CD4-positive, alpha-beta T cell treated with Interleukin-15 for 4 hours (primary cell): ENCODE measurements at regions not wholly inside any gene's neighbourhood (a gene's known extent, or its start where the extent isn't known, plus 50 kb on each side); places are given as distances from the start of the nearest gene placed in this dataset.

Source experiments
- DNase-seq: peaks from one replicate; pipeline ENCODE4 v3.0.0-alpha.2; 2020; ENCODE audit warnings: low spot score

DNA sequence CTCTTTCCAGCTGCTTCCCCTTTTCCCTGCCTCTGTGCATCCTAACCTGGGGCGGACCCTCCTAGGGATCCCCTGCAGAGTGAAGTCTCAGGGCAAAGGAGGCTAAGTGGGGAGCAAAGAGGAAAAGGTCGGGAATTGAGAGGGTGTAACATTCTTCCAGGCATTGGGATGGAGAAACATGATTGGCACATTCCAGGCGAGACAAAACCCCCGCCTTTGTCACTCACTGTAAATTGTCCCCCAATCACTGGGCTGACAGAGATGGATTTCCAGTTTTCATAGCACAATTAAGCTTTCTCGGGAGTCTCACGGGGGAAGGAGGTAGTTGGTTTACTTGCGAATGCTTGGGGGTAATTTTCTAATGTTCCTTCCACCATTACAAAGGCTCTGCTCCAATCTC is 74.9 kb downstream of the MIAT start:
- DNase-seq, result no peak

DNA sequence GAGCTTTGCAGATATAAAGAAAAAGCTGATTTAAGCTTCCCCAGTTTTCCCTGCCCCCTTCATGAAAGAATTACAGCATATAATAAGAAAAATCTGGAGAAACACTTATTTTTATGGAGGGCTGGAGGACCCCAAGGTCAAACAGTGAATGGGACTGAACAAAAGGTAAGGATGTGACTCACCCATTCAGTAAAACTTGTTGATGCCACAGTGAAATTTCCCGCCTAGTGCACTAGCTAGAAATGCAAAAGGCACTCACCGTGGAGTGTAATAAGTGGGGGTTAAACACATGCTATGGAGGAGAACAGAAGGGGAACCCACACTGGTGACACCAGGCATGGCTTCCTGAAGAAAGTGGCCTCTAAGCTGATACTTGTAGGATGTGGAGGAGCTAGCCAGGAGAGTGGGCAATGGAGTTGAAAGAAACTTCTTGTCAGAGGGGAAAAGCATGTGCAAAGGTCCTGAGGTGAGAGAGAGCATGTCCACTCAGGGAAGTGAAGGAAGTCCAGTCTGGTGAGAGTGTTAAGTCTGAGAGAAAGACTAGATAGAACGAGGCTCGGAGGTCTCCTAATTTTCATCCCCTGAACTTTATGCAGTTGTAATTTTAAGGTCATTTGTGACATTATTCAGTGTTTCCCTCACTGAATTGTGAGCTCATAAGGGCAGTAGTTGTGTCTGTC is 77.1 kb downstream of the MIAT start:
- no peak for DNase-seq

DNA sequence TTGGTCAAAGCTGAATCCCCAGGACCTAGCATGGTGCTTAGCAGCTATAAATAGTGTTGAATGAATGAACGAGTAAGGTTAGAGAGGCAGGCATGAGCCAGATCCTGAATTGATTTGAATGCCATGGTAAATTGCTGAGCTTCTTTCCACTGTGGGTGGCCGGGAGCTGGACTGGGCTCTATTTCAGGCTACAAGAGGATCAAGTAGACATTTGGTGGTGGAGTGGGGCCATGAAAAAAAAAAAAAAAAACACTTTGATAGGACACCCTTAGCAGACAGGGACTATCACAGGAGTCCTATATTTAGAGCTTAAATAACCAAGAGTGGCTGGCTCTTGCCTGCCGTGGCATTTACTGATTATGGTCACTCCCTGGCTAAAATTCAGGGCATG is 77.6 kb downstream of the MIAT start:
- no peak for DNase-seq

DNA sequence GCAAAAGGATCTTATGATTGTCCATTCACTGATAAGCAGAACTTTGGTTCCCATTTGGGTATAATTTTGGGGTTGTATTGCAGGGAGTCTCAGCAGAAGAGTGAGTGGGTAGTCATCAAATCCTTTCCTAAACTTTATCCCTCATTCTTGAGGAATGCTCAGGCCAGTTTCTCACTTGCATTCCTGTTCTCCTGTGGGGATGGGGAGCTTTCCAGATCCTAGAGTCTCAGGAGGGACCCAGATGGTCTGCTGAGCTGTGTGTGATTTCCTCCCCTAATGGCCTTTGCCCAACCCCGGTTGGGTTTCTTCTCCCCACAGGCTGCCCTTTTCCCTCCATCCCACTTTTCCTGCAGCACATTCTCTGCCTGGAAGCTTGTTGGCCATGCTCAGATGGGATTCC is 79.9 kb downstream of the MIAT start:
- no peak for DNase-seq

DNA sequence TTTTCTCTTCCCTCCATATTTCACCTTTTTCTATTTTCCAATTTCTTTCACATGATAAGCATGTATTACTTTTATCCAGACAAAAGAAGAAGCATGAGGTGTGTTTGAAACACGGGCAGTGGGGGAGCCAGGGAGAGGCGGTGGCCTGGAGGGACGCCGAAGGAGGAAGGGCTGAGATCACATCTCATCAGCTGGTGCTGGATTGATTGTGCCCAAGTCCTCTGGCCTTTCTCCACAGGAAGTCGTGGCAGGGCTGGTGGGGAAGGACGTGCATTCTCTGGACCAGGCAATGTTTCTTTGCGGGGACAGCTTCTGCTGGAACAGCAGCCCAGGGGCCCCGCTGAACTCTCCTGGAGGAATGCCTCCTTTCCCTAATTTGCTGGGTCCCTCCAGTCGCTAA is 82.9 kb downstream of the MIAT start:
- no peak for DNase-seq

DNA sequence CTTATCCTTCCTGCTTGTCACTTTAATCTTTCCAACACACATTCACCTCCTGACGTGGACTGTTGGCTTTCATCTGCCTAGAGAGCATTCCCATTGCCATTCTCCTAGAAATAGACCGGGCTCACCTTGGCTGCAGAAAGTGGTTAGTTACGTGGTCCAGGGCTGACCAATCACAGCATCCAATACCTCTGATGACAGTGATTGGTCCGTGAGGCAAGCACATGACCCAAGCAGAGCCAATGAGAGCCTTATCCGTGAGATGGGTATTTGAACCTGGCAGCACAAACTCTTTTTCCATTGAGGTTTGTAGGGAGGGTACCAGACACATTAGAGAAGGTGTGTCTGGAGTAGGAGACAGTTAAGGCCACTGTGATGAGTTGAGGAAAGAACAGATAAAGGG is 85.8 kb downstream of the MIAT start:
- DNase-seq, result no peak

DNA sequence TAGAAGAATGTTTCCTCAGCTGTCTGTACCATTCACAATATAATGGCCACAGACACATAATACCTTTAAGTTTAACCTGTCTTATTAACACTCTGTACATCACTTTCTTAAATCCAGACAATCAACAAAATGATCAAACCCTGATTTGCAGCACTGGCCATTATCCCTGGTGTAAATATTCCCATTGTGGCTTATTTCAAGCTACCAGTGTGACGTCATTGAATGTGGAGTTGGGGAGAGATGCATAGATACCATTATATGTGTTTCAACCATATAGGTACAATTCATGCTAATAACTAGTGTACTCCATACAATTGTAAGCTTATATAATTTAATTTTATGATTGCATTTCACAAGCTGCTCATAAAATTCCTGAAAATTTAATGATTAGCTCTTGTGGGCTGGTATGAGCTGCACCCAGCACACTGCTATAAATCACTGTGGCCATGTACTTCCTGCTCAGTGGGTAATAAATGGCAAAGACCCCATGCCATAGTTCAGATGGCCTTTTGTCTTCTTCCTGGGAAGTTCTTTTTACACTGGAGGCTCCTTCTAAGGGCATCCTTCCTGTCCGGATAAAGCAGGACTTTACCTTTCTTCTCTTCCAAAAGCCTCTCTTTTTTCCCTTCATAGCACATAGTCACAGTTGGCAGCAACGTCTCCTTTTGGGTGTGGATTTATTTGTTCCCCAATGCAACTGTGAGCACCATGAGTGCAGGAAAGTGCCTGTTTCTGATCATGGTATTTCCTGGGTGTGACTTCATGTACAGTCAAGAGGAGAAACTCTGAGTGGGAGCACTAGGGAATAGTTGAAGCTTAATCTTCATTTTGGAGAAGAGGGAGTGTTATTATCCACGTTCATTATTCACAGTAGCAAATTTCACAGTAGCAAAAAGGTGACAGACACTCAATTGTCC is 87.8 kb downstream of the MIAT start:
- no peak for DNase-seq

DNA sequence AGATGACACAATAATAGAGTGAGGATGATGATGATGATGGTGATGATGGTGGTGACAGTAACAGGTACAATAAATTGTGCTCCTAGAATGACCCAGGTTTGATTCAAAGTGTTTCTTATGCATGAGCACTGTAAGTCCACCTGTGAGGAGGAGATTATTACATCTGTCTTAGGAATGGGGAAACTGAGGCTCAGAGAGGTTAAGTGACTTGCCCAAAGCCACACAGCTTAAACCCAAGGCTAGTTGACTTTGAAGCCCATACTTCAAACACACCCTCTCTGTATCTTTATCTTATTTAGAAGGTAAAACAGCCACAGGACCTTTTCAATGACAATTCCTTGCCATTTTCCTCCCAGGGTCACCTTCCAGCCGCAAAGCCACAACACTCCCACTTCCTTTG is 88.9 kb downstream of the MIAT start:
- DNase-seq, result no peak

DNA sequence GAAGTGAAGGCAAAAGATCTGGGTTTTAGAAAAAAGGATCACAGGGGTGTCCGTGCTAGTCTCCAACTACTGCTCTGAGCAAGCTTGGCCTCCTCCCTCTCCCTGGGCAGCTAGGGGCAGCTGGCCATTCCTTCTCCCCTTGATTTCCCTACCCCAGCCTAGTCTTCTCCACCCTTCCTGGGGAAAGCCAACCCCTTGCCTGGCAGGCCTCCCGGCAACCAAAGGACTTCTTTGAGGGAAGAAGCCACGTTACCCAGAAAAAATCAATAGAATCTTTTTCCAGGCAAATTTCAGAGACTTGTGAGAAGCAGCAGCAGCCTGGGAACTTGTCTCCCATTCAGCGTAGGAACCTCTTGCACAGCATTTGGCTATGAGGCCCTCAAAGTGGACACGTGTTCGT is 91.5 kb downstream of the MIAT start:
- DNase-seq, result no peak

DNA sequence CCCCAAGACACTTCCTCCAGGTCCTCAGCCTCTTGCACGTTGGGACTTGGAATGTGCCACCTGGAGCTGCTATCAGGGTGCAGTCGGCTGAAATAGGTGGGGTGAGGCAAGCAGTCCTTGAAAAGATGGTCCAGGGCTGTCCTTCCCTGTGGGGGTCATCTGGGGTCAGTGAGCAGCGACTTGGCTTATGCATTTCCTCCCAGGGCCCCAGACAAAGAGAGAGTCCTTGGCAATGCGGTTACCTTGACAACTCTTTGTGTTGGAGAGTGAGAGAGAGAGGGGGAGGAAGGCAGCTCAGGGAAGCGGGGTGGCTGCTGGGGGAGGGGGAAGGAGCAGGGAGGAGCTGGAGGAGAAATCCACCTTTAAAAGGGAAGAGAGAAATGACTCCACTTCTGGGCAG is 93.8 kb downstream of the MIAT start:
- DNase-seq, result no peak

DNA sequence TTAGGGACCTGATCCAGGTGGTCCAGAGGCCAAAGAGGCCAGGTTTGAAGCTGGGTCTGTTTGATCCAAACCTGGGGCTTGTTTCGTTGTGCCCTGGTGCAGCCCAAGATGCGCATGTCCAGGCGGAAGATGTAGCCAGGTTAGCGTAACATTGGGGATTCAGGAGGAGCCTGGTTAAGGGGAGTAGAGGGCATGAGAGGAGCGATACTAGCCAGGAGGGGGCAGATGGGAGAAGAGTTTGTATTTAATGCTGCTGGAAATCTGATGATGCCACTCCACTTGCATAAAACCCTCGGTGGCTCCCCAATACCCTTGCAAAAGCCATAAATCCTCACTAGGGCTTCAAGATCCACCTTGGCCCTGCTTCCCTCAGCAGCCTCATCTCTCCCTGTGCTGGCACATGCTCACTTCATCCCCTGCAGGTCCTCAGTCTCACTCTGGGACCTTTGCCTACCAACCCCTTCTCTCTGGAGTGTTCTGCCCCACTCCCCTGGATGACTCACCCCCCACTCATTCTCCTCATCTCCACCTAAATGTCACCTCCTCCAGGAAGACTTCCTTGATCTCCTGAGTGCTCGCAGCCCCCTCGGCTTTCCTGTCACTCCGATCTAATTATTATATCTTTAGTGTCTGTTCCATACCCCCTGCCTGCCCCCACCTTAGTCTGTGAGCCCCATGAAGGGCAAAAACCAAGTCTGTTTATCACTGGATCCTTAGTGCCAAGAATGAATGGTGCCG is 95.9 kb downstream of the MIAT start:
- no peak for DNase-seq

DNA sequence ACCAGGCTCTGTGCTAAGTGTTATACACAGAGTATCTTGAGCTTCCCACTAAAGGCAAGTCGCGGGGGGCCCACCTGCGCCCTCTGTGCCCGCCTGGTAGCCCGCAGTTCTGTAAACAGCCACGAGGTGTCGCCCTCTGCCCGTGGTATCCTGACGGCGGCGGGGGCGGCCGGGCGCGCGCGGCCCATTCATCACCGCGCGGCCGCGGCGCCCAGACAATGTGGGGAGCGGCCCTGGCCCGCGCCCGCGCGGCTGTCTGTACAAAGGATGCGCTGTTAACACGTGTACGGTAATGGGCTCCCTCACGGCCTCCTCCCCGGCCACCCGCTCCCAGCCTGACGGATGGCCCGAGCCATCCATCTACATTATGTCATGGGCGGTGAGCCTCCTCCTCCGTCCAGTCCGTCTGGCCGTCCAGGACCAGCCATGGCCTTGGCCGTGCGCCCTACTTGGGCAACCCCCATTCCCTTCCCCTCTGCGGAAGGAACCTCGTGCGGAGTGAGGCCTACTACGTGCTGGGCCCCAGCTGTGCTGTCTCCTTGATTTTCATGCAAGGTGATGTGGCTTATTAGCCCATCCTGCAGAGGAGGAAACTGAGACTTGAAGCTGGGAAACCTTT is 99.4 kb downstream of the MIAT start:
- DNase-seq, result no peak

DNA sequence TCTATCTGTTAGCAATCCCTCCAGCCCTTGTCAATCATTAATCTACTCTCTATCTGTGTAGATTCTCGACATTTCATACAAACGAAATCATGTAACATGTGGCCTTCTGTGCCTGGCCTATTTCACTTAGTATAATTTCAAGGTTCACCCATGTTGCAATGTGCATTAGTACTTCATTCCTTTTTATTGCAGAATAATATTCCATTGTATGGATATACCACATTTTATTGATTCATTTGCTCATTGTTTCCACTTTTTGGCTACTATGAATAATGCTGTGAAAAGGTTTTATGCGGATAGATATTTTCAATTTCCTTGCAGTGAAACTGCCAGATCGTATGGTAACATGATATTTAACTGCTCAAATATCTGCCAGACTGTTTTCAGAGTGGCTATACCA is 100.1 kb downstream of the MIAT start:
- DNase-seq, result no peak

DNA sequence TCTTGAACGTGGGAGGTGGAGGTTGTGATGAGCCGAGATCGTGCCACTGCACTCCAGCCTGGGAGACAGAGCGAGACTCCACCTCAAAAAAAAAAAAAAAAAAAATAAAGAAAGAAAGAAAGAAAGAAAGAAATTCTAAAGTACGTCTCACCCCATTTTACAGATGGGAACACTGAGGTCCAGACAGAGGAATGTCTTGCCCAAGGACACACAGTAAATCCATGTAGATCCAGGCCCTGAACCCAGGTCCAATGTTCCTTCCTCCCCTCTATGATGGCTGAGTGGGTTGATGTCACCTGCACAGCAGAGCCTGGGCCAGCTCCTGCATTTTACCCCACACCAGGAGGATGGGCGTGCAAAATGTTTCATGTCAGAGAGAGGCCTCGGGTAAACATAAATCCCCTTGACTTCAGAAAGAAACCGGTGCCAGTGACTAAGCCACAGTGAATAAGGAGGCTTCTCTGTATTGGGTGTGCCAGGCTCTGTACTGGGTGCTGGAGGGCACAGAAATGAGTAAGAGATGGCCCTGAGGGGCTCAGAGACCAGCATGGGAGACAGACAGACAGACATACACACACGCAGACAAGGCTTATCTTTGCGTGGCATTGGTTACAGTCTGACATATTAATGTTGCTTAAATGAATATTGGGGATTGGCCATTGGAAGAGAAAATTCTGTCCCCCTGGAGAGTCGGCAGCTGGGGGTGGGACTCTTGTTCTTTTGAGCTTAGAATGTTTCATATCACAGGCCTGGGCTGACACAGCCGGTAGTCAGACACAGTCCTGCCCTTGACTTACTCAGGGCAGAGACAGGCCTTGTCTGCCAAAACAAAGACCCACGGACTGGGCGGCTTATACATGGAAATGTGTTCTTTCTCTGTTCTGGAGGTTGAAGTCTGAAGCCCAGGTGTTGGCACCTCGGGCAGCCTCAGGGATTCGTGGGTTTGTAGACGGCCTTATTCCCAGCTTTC is 105.4 kb downstream of the MIAT start:
- DNase-seq, result no peak

DNA sequence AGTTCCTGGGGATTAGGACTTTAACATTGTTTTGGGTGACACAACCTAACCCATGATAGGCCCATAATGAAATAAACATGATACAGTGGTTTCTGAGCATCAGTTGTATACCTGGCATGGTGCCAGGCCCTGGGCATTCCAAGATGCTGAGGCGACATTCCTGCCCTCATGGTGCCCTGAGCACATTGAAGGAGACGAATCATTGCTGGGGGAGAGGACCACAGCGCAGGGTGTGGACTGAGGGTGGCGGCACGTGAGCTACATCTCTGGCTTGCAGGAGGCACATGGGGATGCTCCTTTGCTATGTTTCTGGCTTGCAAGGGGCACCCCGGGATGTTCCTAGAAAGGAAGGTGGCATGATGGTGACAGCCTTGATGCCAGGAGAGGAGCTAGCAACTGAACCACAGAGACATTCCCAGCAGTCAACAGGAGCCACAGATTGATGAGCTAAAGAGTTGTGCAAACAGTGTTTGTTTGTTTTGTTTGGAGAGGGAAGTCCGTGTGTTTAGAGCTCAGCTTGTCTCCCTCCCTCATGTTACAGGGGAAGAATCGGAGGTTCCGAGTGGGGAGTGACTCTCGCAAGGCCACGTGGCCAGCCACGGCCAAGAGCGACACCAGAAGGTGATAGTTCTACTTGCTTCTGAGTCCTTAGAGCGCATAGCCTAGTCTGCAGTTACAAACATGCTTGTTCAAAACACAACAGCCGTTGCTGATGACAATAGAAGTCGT is 106.4 kb downstream of the MIAT start:
- DNase-seq, result no peak

DNA sequence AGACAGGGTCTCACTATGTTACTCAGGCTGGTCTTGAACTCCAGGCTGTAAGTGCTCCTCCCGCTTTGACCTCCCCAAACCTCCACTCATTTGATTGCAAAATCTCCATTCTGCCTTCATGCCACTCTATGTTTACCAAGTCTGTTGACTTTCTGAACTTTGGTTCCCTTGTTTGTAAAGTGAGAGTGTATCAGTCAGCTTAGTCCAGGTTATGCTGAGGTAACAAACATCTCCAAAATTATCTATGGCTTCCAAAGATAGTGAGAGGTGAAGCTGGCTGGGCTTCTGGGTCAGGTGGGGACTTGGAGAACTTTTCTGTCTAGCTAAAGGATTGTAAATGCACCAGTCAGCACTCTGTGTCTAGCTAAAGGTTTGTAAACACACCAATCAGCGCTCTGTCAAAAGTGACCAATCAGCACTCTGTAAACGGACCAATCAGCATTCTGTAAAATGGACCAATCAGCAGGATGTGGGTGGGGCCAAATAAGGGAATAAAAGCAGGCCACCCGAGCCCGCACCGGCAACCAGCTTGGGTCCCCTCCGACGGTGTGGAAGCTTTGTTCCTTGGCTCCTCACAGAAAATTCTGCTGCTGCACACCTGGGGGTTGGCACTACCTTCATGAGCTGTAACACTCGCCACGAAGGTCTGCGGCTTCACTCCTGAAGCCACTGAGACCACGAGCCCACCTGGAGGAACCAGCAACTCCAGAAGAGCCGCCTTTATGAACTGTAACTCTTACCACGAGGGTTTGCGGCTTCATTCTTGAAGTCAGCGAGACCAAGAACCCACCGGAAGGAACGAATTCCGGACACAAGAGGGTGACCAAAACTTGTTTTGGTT is 109.3 kb downstream of the MIAT start:
- no peak for DNase-seq

DNA sequence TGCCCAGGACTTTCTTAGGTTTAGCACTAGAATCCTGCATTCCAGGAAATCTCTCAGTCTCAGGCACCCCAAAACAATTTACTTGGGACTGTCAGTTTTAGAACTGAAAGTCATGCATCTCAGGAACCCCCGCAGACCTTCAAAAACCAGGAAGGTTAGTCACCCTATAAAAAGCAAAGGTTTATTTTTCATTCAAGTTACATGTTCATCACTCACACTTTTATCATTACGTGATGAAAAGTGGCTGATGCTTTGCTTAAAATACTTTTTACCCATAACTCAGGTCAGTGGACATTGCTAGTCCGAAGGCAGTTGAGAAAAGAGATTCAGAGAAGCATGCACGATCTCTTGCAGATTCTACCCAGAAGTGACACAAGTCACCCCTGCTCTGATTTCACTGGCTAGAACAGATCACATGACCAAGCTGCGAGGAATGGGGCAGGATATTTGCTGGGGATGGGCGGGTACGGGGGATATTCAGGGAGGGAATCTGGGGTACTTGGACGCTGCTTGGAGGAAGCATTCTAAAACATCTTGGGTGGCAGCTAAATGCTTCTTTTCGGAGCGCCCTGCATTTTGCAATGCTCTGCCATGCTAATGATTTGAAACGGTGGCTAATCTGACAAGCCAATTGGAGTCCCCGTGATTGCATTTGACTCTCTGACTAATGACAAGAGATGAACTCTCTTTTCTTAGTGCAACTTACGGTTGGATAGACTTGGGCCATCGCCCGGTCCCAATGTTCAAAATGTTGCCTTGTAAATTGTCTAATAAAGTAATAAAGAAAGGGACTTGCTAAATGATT is 110.2 kb downstream of the MIAT start:
- DNase-seq, result no peak

DNA sequence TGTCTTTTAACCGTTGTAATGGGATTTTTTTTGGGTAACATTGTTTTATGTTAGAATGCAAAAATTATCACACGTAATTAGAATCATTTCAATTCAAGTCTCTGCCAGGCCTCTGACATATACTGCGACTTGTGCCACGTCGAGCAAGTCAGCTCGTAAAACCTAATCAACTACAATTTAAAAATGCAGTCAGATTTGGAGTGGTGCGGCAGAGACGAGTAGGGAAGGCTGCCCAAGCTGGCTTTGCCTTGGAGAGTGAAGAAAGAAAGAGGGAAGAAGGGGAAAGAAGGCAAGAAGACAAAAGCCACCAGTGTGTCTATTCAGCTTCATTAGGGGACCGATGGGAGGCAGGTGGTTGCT is 110.7 kb downstream of the MIAT start:
- no peak for DNase-seq

DNA sequence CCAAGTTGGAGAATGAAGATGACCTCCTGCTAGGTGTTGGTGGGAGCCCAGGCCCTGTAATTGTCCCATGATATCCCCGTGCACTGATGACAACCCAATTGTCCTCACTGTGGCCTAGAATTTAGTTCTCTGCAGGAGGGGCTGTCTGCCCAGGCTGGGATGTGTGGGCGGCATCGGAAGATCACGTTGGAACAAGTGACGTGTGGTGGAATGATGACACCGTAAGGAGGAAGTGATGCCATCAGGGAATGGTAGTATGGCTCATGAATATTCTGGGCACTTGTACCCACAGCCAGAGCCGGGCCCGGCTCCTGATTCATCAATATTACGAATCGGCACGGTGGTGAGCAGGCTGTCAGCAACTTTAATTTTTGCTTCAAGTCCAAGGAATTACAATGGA is 111.6 kb downstream of the MIAT start:
- DNase-seq, result no peak
